Activated naive CD8-positive, alpha-beta T cell treated with anti-CD3 and anti-CD28 coated beads for 36 hours (primary cell): ENCODE measurements at regions not wholly inside any gene's neighbourhood (a gene's known extent, or its start where the extent isn't known, plus 50 kb on each side); places are given as distances from the start of the nearest gene placed in this dataset.

ENCODE experiments used
- DNase-seq: peaks from one replicate; pipeline ENCODE4 v3.0.0; 2021
- H3K27ac Mint-ChIP-seq: one replicate; pipeline ENCODE4 v1.8.0; 2022; ENCODE audit warnings: mild to moderate bottlenecking, moderate library complexity, mixed read lengths
- H3K27me3 Mint-ChIP-seq: one replicate; pipeline ENCODE4 v1.8.0; 2022; ENCODE audit warnings: mild to moderate bottlenecking, mixed read lengths
- H3K36me3 Mint-ChIP-seq: one replicate; pipeline ENCODE4 v1.8.0; 2021; ENCODE audit warnings: mild to moderate bottlenecking, mixed read lengths
- H3K4me1 Mint-ChIP-seq: one replicate; pipeline ENCODE4 v1.8.0; 2021; ENCODE audit warnings: mixed read lengths
- H3K4me3 Mint-ChIP-seq: one replicate; pipeline ENCODE4 v1.8.0; 2022; ENCODE audit warnings: mild to moderate bottlenecking, moderate library complexity, mixed read lengths
- H3K9me3 Mint-ChIP-seq: one replicate; pipeline ENCODE4 v1.8.0; 2022; ENCODE audit warnings: mixed read lengths

GRCh38 chr2:58731488-58731869 lies 490.4 kb upstream of the FANCL start:
- Mint-ChIP-seq H3K27me3 (peaks cover 5% of the 10 kb centered on the region), H3K4me1 (no peaks in the 10 kb centered on the region), H3K4me3 (no peak overlapping the region)

DNA sequence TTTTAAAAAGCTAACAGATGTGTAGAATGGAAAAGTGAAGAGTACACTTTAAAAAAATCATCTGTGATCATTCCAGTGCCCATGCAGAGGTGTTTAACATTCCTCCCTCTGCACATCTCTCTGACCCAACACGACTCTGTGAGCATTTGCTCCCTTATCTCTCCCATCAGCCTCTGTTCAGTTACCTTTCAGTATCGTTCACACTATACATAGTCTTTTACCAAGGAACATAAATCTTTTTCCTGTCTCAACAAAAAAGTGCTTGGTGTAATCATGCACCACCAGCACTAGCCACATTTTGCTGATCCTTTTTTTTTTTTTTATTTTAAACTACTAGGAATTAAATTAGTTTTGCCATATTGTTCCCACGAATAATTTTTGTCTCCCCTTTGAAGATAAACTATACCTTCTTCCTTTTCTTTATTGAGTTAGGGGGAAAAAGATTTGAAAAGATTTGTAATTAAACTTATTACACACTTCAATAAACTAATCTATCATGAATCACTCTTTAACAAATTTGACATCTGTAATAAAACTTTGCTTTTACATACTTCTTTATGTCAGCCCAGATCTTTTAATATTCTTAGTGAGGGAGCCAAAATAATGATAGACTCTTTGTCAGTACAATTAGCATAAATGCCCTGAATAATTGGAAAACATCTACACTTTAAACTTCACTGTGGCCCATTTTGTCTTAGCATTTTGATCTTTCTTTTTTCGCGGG lies 489.8 kb upstream of the FANCL start:
- Mint-ChIP-seq H3K4me3 (no peak overlapping the region), H3K4me1 (no peaks in the 10 kb centered on the region), H3K27ac (no peak overlapping the region), H3K27me3 (peaks cover 5% of the 10 kb centered on the region), H3K9me3 (no peaks in the 10 kb centered on the region), H3K36me3 (no peaks in the 10 kb centered on the region)
- DNase-seq, result no peak

More at GRCh38 chr2:58731488-58731869, 490.4 kb upstream of the FANCL start:
- H3K27ac Mint-ChIP-seq, result no peak overlapping the region
- H3K36me3 Mint-ChIP-seq, result no peaks in the 10 kb centered on the region
- H3K9me3 Mint-ChIP-seq, result no peaks in the 10 kb centered on the region
- DNase-seq, result no peak

DNA sequence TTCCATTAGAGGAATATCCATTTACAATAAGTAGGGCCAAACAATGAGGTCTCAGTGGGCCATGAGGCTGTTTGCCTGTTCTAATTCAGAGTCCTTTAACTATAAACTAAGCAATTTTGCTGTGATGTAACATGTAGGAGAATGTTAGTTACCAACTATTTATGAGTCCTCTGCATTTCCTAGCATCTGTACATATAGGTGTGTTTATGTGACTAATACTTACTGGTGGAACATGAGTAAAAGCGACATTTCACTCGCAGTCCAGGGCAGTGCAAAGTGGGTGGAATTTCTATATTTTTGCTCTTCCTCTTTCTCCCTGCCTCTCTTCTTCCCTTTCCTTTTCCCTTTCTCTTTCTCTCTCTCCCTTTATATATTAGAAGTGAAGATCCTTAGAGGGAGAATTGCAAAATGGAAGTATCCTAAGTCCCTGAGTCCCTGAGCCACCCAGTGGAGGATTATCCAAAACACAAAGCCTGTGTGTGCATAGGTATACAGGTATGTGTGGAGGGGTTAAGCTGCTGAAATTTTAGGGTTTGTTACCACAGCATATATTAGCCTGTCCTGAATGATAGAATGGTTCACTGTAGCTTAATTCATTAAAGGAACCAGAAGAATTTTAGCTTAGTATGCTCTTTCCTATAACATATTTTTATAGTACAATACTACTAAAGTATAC lies 487.0 kb upstream of the FANCL start:
- no peaks in the 10 kb centered on the region for H3K36me3 Mint-ChIP-seq
- H3K27ac Mint-ChIP-seq, result no peak overlapping the region
- H3K4me1 Mint-ChIP-seq, result no peaks in the 10 kb centered on the region

GRCh38 chr2:58721912-58722591 lies 480.9 kb upstream of the FANCL start:
- no peak overlapping the region for H3K27ac Mint-ChIP-seq
- H3K9me3 Mint-ChIP-seq, result no peaks in the 10 kb centered on the region
- no peaks in the 10 kb centered on the region for H3K36me3 Mint-ChIP-seq
- DNase-seq, result no peak
- no peaks in the 10 kb centered on the region for H3K4me1 Mint-ChIP-seq
- no peak overlapping the region for H3K4me3 Mint-ChIP-seq
- H3K27me3 Mint-ChIP-seq, result peaks cover 2% of the 10 kb centered on the region

More for the DNA sequence above, 487.0 kb upstream of the FANCL start:
- no peaks in the 10 kb centered on the region for H3K9me3 Mint-ChIP-seq
- peaks cover 5% of the 10 kb centered on the region for H3K27me3 Mint-ChIP-seq
- H3K4me3 Mint-ChIP-seq, result no peak overlapping the region
- DNase-seq, result no peak

DNA sequence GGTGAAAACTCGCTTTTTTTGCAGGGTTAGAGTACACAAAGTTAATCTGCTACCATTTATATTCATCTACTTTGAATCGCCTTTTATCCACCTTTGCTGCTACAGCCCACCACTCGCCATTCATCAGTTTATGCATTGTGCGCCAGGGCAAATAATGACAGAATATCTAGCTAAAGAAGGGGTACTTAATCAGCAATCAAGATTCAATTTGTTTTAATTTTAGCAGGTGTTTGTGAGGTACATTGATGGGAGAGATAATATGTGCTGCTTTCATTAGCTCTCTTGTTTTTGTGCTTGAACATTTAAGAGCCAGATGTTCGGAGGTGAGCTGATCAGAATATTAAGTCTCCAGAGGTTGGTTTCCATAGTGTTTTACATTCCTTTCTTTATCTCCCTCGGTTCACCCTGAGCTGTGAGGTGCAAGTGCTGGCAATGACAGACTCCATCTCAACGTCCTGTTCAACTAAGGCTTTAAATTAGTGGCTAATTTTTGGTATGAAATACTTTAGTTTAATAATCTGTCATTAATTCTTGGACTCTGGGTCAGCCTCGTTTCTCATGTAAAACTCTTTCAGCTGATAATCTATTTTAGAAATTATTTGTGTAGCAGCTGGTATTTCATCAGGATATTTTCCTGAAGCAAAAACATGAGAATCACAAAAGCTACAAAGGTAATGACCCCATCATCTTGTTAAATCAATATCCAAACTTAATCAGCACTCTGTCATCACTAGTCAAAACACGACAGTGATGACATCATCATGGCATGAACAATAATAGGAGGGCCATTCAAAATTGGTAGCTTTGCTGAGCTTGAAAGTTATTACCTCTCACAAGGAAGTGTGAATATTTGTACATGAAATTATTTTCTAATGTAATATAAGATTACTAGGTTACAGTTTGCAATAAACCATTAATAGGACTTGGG lies 479.9 kb upstream of the FANCL start:
- no peaks in the 10 kb centered on the region for H3K9me3 Mint-ChIP-seq
- H3K4me1 Mint-ChIP-seq, result no peaks in the 10 kb centered on the region
- DNase-seq, result no peak
- H3K27me3 Mint-ChIP-seq, result peaks cover 4% of the 10 kb centered on the region
- H3K27ac Mint-ChIP-seq, result no peak overlapping the region
- H3K4me3 Mint-ChIP-seq, result no peak overlapping the region
- no peaks in the 10 kb centered on the region for H3K36me3 Mint-ChIP-seq

DNA sequence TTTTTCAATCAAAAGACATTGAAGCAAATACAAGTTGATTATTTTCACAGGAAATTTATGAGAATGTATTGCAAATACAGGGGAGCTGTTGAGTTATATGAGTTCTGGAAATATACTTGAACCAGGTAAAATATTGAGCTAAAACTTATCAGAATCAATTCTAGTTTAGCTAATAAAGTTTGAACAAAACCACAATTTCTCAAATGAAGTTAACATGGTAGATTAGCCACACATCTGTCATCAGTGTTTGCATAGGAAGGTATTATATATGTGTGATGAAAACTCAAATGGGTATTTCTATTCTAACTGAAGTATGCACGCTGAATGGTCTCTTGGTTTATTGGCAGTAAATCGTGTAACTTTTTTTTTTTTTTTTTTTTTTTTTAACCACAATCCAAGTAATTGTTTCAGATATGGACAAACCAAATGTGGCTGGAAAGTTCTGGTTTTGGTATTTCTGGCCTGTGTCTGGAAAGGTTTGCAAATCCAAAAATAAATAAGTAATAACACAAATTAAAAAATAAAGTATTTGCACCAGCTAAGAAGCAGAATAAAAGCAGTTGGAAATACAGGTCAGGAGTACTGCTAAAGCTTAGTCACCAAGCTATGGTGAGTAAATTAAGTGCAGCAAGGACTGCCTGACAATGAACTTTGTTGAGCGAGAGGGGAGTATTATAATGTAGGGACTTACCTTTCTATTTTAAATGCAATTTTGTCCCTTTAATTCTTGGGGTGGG lies 479.1 kb upstream of the FANCL start:
- no peaks in the 10 kb centered on the region for H3K9me3 Mint-ChIP-seq
- no peak overlapping the region for H3K4me3 Mint-ChIP-seq
- H3K36me3 Mint-ChIP-seq, result no peaks in the 10 kb centered on the region
- H3K4me1 Mint-ChIP-seq, result no peaks in the 10 kb centered on the region
- DNase-seq, result no peak
- no peak overlapping the region for H3K27ac Mint-ChIP-seq
- H3K27me3 Mint-ChIP-seq, result peaks cover 4% of the 10 kb centered on the region

- Mint-ChIP-seq H3K27me3 (peaks cover 4% of the 10 kb centered on the region), H3K36me3 (no peaks in the 10 kb centered on the region), H3K9me3 (no peaks in the 10 kb centered on the region), H3K27ac (no peak overlapping the region), H3K4me3 (no peak overlapping the region), H3K4me1 (no peaks in the 10 kb centered on the region)
- no peak for DNase-seq
These were observed 474.2 kb upstream of the FANCL start for GRCh38 chr2:58715344-58715743.

GRCh38 chr2:58714238-58714637 lies 473.1 kb upstream of the FANCL start:
- Mint-ChIP-seq H3K27me3 (peaks cover 4% of the 10 kb centered on the region), H3K4me3 (no peak overlapping the region), H3K4me1 (no peaks in the 10 kb centered on the region), H3K27ac (no peak overlapping the region), H3K9me3 (no peaks in the 10 kb centered on the region), H3K36me3 (no peaks in the 10 kb centered on the region)
- no peak for DNase-seq

GRCh38 chr2:58710795-58711279 lies 469.7 kb upstream of the FANCL start:
- no peaks in the 10 kb centered on the region for H3K9me3 Mint-ChIP-seq
- H3K36me3 Mint-ChIP-seq, result no peaks in the 10 kb centered on the region
- peaks cover 3% of the 10 kb centered on the region for H3K27me3 Mint-ChIP-seq
- H3K4me3 Mint-ChIP-seq, result no peak overlapping the region
- H3K27ac Mint-ChIP-seq, result no peak overlapping the region
- no peaks in the 10 kb centered on the region for H3K4me1 Mint-ChIP-seq
- DNase-seq, result no peak

- Mint-ChIP-seq H3K9me3 (no peaks in the 10 kb centered on the region), H3K36me3 (no peaks in the 10 kb centered on the region), H3K27ac (no peak overlapping the region), H3K4me3 (no peak overlapping the region), H3K4me1 (no peaks in the 10 kb centered on the region), H3K27me3 (peaks cover 3% of the 10 kb centered on the region)
- DNase-seq, result no peak
These were observed 468.7 kb upstream of the FANCL start for GRCh38 chr2:58709687-58710354.

DNA sequence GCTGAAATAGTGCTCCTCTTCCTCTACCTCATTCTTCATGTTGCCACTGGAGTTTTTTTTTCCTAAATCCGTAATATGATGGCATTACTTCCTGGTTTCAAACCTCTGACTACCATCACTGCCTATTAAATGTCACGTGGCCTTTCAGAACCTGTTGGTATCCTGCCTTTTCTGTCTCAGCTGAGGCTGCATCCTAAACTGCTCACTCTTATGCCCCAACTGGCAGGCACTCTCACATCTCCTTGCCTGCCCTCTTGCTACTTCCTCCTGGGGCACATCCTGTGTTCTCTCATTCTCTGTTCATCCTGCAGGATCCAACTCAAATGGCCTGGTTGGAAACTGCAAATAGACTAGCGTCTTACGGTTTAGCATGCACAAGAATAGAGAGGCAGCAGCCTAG lies 468.1 kb upstream of the FANCL start:
- no peak overlapping the region for H3K27ac Mint-ChIP-seq
- H3K4me1 Mint-ChIP-seq, result no peaks in the 10 kb centered on the region
- H3K27me3 Mint-ChIP-seq, result peaks cover 3% of the 10 kb centered on the region
- no peaks in the 10 kb centered on the region for H3K36me3 Mint-ChIP-seq
- no peak overlapping the region for H3K4me3 Mint-ChIP-seq
- no peak for DNase-seq
- H3K9me3 Mint-ChIP-seq, result no peaks in the 10 kb centered on the region

- H3K4me3 Mint-ChIP-seq, result no peak overlapping the region
- no peaks in the 10 kb centered on the region for H3K36me3 Mint-ChIP-seq
- no peak overlapping the region for H3K27ac Mint-ChIP-seq
- H3K27me3 Mint-ChIP-seq, result peaks cover 3% of the 10 kb centered on the region
- no peaks in the 10 kb centered on the region for H3K9me3 Mint-ChIP-seq
- no peak for DNase-seq
- no peaks in the 10 kb centered on the region for H3K4me1 Mint-ChIP-seq
These were observed 467.4 kb upstream of the FANCL start for GRCh38 chr2:58708565-58708964.

GRCh38 chr2:58702302-58702885 lies 461.3 kb upstream of the FANCL start:
- no peaks in the 10 kb centered on the region for H3K9me3 Mint-ChIP-seq
- H3K4me1 Mint-ChIP-seq, result no peaks in the 10 kb centered on the region
- DNase-seq, result no peak
- no peak overlapping the region for H3K4me3 Mint-ChIP-seq
- no peak overlapping the region for H3K27ac Mint-ChIP-seq
- H3K36me3 Mint-ChIP-seq, result no peaks in the 10 kb centered on the region
- peaks cover 7% of the 10 kb centered on the region for H3K27me3 Mint-ChIP-seq
